ENCODE measurements at regions not wholly inside any gene's neighbourhood (a gene's known extent, or its start where the extent isn't known, plus 50 kb on each side); places are given as distances from the start of the nearest gene placed in this dataset.

DNA sequence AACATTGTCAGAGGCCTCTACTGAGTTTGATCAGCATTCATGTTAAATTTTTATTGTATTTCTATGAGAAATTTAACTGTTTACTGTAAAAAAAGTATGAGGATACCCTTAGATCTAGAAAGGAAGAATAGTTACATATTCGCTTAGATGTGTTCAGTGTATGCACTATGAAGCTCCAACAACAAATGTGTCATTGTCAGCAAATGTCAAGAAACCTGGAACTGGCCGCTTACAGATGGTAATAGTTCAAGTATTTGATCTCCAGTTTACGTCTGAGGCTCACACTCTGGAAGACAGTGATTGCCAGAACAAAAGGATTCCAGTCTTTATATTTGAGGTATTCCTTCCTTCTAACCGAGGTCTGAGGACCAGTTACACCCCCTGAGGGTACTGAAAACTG, 921.2 kb upstream of the LRRTM1 start:
- no peak for DNase-seq (ENCODE audit: low spot score)

- no peak for DNase-seq (ENCODE audit: low spot score)
Observed at GRCh38 chr2:81213598-81213997, 909.0 kb upstream of the LRRTM1 start.

- no peak for DNase-seq (ENCODE audit: low spot score)
Observed at GRCh38 chr2:81206216-81206615, 901.7 kb upstream of the LRRTM1 start.

DNA sequence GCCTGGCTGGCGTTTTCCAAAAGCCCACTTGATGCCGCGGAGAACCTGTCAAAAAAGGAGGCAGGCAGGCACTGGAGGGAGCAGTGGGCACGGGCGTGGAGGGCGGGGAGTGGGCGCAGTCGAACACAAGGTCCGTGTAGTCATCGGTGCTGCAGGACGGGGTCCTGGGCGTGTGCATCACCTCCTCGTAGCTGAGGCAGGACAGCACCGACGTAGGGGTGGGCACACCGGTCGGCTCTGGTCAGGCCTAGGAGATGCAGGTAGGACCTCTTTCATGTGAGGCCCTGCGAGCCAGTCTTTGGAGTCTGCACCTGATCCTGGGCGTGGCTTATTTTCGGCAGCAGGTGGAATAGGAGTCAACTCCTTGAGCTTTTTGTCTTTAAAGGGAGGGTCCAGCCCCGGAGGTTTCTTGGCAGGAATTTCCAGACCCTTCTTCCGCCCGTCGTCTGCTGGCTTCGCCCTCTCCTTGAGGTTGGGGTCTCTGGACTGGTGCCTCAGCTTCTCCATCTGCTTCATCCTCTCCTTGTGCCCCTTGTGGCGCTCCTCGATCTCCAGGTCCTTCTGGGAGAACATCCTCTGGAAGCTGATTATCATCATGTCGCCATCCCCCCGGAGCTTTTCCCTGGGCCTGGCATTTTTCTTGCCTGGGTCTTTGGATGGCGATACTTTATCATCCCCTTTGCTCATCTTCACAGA, 892.5 kb upstream of the LRRTM1 start:
- no peak for DNase-seq (ENCODE audit: low spot score)

- no peak for DNase-seq (ENCODE audit: low spot score)
Observed at GRCh38 chr2:81196383-81196851, 891.9 kb upstream of the LRRTM1 start.

GRCh38 chr2:81195774-81196382, 891.3 kb upstream of the LRRTM1 start:
- no peak for DNase-seq (ENCODE audit: low spot score)

- DNase-seq (ENCODE audit: low spot score), result no peak
Observed at GRCh38 chr2:81195017-81195773, 890.6 kb upstream of the LRRTM1 start.

GRCh38 chr2:81194581-81194980, 890.0 kb upstream of the LRRTM1 start:
- DNase-seq (ENCODE audit: low spot score), result no peak

DNA sequence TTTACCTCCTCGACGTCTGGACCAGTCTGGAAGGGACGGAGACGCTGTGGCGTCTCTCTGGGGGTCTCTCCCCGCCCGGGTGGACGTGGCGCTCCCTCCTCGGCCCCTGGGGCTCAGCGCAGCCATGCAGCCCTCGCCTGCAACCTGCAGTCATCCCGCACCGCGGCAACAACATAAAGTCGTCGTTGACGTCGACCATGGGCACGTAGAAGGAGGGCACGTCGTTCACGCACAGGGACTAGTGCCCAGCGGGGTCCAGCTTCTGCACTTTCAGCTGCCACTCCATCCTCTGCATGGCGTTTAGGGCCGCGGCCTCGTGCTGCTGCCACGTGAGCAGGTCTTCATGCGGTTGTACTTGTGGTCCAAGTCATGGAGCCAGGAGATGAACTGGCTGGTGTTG, 889.6 kb upstream of the LRRTM1 start:
- DNase-seq (ENCODE audit: low spot score), result no peak

- no peak for DNase-seq (ENCODE audit: low spot score)
Observed at GRCh38 chr2:81181845-81182244, 877.3 kb upstream of the LRRTM1 start.

DNA sequence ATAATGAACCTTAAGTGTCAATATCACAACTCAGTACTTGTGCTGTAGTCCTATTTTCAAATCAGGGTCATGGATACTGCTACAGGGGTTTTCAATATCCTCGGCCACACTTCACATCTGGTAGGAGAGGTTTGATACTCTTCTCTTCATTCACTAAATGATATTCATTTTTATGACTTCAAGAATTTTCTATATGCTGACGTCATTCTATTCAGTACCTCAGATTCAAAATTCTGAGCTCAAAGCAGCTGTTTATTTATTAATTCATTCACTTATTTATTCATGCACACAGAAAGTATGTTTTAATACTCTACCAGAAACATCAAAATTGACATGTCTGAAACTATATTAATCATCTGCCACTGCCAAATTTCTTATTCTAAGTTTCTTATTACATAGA, 866.9 kb upstream of the LRRTM1 start:
- DNase-seq (ENCODE audit: low spot score), result no peak

- no peak for DNase-seq (ENCODE audit: low spot score)
Observed at GRCh38 chr2:81163583-81163982, 859.0 kb upstream of the LRRTM1 start.

GRCh38 chr2:81158505-81158904, 854.0 kb upstream of the LRRTM1 start:
- DNase-seq (ENCODE audit: low spot score), result no peak

GRCh38 chr2:81148323-81148722, 843.8 kb upstream of the LRRTM1 start:
- DNase-seq (ENCODE audit: low spot score), result no peak

- DNase-seq (ENCODE audit: low spot score), result no peak
Observed at GRCh38 chr2:81136296-81136695, 831.7 kb upstream of the LRRTM1 start.

DNA sequence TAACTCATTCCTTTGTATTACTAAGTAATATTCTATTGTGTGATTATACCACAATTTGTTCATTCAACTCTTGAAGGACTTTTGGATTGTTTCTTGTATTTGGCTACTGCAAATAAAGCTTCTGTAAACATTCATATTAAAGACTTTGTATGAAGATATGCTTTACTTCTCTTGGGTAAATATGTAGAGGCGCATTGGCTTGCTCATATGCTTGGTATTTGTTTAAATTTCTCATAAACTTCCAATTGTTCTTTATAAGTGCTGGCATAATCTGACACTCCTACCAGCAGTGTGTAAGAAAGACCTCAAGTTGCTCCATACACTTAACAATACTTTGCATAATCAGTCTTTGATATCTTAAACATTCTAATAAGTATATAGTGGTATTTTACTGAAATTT, 792.8 kb upstream of the LRRTM1 start:
- DNase-seq (ENCODE audit: low spot score), result no peak

- DNase-seq (ENCODE audit: low spot score), result no peak
Observed at GRCh38 chr2:81093031-81093430, 788.5 kb upstream of the LRRTM1 start.

GRCh38 chr2:81087646-81088045, 783.1 kb upstream of the LRRTM1 start:
- no peak for DNase-seq (ENCODE audit: low spot score)

GRCh38 chr2:81084101-81084500, 779.5 kb upstream of the LRRTM1 start:
- DNase-seq (ENCODE audit: low spot score), result no peak

- no peak for DNase-seq (ENCODE audit: low spot score)
Observed at GRCh38 chr2:81078631-81079030, 774.1 kb upstream of the LRRTM1 start.

- DNase-seq (ENCODE audit: low spot score), result no peak
Observed at GRCh38 chr2:81078102-81078501, 773.5 kb upstream of the LRRTM1 start.

- peak; percentile 16 for DNase-seq (ENCODE audit: low spot score)
Observed at GRCh38 chr2:81077396-81077795, 772.8 kb upstream of the LRRTM1 start.

- no peak for DNase-seq (ENCODE audit: low spot score)
Observed at GRCh38 chr2:81073412-81073811, 768.9 kb upstream of the LRRTM1 start.
